MCF 10A (cell line): ENCODE measurements at regions not wholly inside any gene's neighbourhood (a gene's known extent, or its start where the extent isn't known, plus 50 kb on each side); places are given as distances from the start of the nearest gene placed in this dataset.

ENCODE experiments used
- BruUV-seq: library from RNA; stranded (reverse); fragments of 400-500 nt; replicated peaks from 2 replicates; lab custom pipeline; 2021; lab: Mats Ljungman, UMichigan
- CTCF ChIA-PET: fragments of 300-600 bp; sonication (Branson Sonifier 250); formaldehyde crosslinking; extraction: SDS; loops from one replicate; lab custom pipeline; 2021; ENCODE audit warnings: antibody characterized with exemption, inconsistent platforms; lab: Yijun Ruan, JAX
- POLR2A ChIA-PET: fragments of 300-600, 350-650 bp; sonication (Branson Sonifier 250); formaldehyde crosslinking; extraction: SDS; loops from one replicate; lab custom pipeline; 2020; ENCODE audit warnings: antibody characterized with exemption, inconsistent platforms; lab: Yijun Ruan, JAX
- DNase-seq: peaks from one replicate; pipeline ENCODE4 v3.0.0-alpha.2; 2018; ENCODE audit not compliant: unreplicated experiment
- H3K27ac Mint-ChIP-seq: one replicate; pipeline ENCODE4 v1.8.0; 2022; ENCODE audit warnings: mild to moderate bottlenecking, low read depth, mixed read lengths; ENCODE audit not compliant: unreplicated experiment
- H3K27me3 Mint-ChIP-seq: one replicate; pipeline ENCODE4 v1.8.0; 2022; ENCODE audit warnings: mixed read lengths; ENCODE audit not compliant: insufficient read depth, unreplicated experiment
- H3K36me3 Mint-ChIP-seq: one replicate; pipeline ENCODE4 v1.8.0; 2022; ENCODE audit warnings: mild to moderate bottlenecking, moderate library complexity, mixed read lengths; ENCODE audit not compliant: insufficient read depth, unreplicated experiment
- H3K4me1 Mint-ChIP-seq: one replicate; pipeline ENCODE4 v1.8.0; 2022; ENCODE audit warnings: mixed read lengths; ENCODE audit not compliant: insufficient read depth, unreplicated experiment
- H3K4me3 Mint-ChIP-seq: one replicate; pipeline ENCODE4 v1.8.0; 2022; ENCODE audit warnings: mild to moderate bottlenecking, moderate library complexity, mixed read lengths; ENCODE audit not compliant: unreplicated experiment
- H3K9me3 Mint-ChIP-seq: one replicate; pipeline ENCODE4 v1.8.0; 2022; ENCODE audit warnings: mixed read lengths; ENCODE audit not compliant: unreplicated experiment
- intact Hi-C: fragments of 100-400 bp; cut with micrococcal nuclease; formaldehyde crosslinking; loops from 2 replicates; pipeline ENCODE4 v1.14.1; 2022
- TF ChIP-seq, protein P1 (sequence below): fragments of 200-600 bp; IDR thresholded peaks from one replicate; pipeline ENCODE4 v1.8.0; 2022; ENCODE audit warnings: antibody characterized with exemption, mild to moderate bottlenecking; ENCODE audit not compliant: unreplicated experiment

DNA sequence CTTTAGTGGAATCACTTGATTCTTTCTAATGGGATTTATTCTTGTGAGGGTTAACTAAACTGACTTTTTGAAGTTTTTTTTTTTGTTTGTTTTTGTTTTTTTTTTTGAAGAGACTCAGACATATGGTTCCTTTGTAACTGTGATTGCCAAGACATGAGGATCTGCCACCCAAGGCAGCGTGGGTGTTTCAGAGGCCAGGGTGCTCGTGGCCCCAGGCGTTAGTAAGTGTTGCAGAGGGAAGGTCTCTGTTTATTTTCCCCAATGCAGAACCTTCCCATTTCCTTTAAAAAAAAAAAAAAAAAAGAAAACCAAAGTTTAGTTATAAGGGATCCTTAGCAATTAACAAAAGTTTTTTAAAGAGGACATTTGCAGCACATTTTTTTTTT lies 94.8 kb downstream of the CTTN start:
- H3K36me3 Mint-ChIP-seq = no peaks in the 10 kb centered on the region
- H3K27me3 Mint-ChIP-seq = no peaks in the 10 kb centered on the region
- H3K27ac Mint-ChIP-seq = no peak overlapping the region
- TF ChIP-seq, protein P1, sequence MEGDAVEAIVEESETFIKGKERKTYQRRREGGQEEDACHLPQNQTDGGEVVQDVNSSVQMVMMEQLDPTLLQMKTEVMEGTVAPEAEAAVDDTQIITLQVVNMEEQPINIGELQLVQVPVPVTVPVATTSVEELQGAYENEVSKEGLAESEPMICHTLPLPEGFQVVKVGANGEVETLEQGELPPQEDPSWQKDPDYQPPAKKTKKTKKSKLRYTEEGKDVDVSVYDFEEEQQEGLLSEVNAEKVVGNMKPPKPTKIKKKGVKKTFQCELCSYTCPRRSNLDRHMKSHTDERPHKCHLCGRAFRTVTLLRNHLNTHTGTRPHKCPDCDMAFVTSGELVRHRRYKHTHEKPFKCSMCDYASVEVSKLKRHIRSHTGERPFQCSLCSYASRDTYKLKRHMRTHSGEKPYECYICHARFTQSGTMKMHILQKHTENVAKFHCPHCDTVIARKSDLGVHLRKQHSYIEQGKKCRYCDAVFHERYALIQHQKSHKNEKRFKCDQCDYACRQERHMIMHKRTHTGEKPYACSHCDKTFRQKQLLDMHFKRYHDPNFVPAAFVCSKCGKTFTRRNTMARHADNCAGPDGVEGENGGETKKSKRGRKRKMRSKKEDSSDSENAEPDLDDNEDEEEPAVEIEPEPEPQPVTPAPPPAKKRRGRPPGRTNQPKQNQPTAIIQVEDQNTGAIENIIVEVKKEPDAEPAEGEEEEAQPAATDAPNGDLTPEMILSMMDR = no peak
- H3K4me1 Mint-ChIP-seq = no peaks in the 10 kb centered on the region
- no TSS peak for BruUV-seq
- ChIA-PET CTCF (interaction anchor here (1.4 kb wide), 1 partner anchor 20 kb away, joined by 4 read pairs; no protein-coding TSS in a partner anchor), POLR2A (no interaction called here)
- no peak overlapping the region for H3K4me3 Mint-ChIP-seq
- H3K9me3 Mint-ChIP-seq = peaks cover 7% of the 10 kb centered on the region
- DNase-seq = no peak
- intact Hi-C loops = no loop called here

GRCh38 chr11:70493891-70494290 lies 95.6 kb downstream of the CTTN start:
- no peak for DNase-seq
- Mint-ChIP-seq H3K9me3 (peaks cover 2% of the 10 kb centered on the region), H3K27ac (no peak overlapping the region), H3K4me3 (no peak overlapping the region), H3K27me3 (no peaks in the 10 kb centered on the region), H3K36me3 (no peaks in the 10 kb centered on the region), H3K4me1 (no peaks in the 10 kb centered on the region)
- BruUV-seq = no TSS peak
- intact Hi-C loops = no loop called here
- CTCF ChIA-PET = interaction anchor here (1.4 kb wide), 1 partner anchor 19 kb away, joined by 4 read pairs; no protein-coding TSS in a partner anchor
- TF ChIP-seq, protein P1 = no peak
- POLR2A ChIA-PET = no interaction called here

DNA sequence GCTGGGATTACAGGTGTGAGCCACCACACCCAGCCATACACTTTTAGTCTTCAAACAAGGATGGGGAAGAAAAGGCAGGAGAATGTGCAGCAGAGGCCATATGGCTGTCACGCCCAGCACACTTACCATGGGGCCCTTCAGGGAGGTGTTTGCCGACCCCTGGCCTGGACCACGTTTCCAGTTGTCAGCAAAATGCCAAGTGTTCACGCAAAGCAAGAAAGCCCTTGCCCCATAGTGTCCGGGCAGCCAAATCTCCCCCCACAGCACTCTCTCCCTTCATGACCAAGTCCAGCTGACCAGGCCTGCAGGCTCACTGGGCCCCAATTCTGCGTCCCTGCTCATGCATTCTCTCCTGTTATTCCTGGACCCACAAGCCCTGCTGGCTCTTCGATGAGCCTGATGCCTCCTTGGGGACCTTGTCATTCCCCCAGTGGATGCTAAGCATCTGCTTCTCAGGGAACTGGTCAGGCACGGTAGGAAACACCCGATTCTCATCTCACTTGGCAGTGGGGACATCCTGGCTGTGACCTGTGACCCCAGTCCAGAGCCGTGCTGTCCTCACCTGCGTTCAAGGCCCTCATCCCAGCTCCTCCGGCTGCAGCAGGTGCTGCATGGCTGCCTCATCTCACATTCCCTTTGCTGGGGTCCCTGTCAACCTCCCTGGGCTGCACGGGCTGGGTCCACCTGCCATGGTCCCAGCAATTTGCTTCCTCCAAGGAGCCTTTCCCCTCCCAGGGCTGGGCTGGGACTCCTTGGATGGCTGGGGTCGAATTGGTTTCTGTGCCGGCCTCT lies 96.4 kb downstream of the CTTN start:
- H3K9me3 Mint-ChIP-seq = no peaks in the 10 kb centered on the region
- TF ChIP-seq, protein P1 = no peak
- H3K4me1 Mint-ChIP-seq = no peaks in the 10 kb centered on the region
- no TSS peak for BruUV-seq
- H3K27ac Mint-ChIP-seq = no peak overlapping the region
- no peaks in the 10 kb centered on the region for H3K27me3 Mint-ChIP-seq
- DNase-seq = no peak
- ChIA-PET CTCF (no interaction called here), POLR2A (no interaction called here)
- intact Hi-C loops = no loop called here
- no peak overlapping the region for H3K4me3 Mint-ChIP-seq
- no peaks in the 10 kb centered on the region for H3K36me3 Mint-ChIP-seq

DNA sequence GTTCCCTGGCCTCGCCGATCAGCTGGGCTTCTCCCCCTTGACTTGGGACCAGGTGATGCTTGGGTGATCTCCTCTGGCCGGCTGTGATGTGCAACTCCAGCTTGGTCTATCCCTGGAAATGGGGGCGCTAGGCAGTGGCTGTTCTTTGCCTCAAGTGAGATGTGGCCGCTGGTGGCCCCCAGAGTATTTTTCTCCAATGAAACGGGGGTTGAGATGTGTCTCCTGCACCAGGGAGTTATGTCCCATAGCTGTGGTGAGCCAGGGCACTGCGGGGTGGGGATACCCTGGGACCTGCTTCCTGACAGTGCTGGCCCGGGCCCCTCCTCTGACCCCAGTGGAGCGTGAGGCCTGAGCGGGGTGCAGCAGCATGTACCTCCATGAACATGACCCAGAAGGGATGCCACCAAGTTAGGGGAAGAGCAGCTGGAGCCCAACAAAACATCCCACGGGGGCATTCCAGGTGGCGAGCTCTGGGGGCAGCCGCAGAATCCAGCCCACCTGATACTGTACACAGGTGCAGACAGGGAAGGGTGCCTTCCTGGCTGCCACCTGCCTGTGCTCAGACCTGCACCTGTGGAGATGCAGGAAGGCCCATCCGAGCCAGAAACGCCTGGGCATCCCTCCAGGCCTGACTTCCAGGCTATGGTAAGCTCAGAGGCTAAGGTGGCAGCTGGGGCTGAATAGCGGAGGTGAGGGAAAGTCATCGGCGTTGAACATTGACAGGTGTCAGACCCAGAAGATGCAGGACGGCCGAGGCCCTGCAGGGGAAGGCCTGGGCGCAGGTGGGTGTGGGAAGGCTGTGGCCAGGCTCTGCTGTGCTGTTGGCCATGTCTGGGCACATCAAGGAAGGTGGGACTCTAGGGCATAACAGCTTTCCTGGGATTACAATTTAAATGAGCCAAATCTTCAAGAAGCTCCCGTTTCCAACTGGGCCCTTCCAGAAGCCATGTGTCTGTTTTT lies 97.3 kb downstream of the CTTN start:
- intact Hi-C loops = no loop called here
- Mint-ChIP-seq H3K36me3 (no peaks in the 10 kb centered on the region), H3K4me1 (no peaks in the 10 kb centered on the region), H3K4me3 (no peak overlapping the region), H3K27me3 (no peaks in the 10 kb centered on the region), H3K9me3 (no peaks in the 10 kb centered on the region), H3K27ac (no peak overlapping the region)
- ChIA-PET POLR2A (no interaction called here), CTCF (no interaction called here)
- no peak for DNase-seq
- TF ChIP-seq, protein P1 = no peak
- no TSS peak for BruUV-seq
